ENCODE measurements at regions not wholly inside any gene's neighbourhood (a gene's known extent, or its start where the extent isn't known, plus 50 kb on each side); places are given as distances from the start of the nearest gene placed in this dataset.

DNA sequence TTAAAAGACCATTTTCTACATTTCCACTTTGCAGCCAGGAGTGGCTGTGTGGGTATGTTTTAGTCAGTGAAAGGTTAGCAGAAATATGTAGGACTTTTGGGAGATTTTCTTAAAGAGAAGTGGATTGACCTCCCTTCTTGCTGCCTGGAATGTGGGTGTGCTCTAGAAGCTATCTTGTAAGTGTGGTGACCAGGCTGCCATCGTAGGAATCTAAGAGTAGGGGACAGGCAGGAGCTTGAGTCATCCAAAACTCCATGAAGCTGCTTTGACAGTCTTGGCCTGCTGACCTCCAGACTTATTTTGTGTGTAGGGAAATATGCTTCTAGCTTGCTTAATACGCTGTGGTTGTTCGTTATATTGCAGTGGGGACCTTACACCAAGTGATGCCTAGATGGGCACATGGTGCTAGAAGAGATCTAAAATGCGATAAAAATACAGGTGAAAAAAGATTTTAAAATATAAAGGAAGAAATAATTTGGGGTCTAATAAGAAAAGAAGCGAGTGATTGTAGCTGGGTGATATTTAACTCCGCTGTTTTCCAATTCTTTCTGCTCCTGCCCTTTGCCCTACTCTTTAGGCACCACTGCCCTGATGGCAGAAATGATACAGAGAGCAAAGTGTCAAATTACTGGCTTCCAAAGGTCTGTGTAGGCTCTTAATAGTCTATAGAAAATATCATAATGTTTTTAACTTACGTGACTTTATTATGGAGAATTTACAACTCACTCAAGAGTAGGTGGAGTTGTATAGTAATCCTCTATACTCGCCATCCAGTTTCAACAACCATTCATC lies 298.2 kb upstream of the ZNF608 start:
- H3K4me3 ChIP-seq (ENCODE audit: low read depth, low read length): no peak overlapping the region
- DNase-seq (ENCODE audit: low read depth): no peak
- no peak for TF ChIP-seq CTCF (IDR thresholded peaks at IDR 0.05; ENCODE audit: low read depth, low read length, missing control alignments)
- in situ Hi-C loops (cut with HindIII; ENCODE audit: low sequenced_read_pairs): no loop called here

- in situ Hi-C loops (cut with HindIII; ENCODE audit: low sequenced_read_pairs): no loop called here
- DNase-seq (ENCODE audit: low read depth): no peak
Measured at GRCh38 chr5:125045646-125046045, 299.2 kb upstream of the ZNF608 start.

GRCh38 chr5:125046838-125047237 lies 300.4 kb upstream of the ZNF608 start:
- H3K4me3 ChIP-seq (ENCODE audit: low read depth, low read length): no peak overlapping the region
- DNase-seq (ENCODE audit: low read depth): no peak
- in situ Hi-C loops (cut with HindIII; ENCODE audit: low sequenced_read_pairs): no loop called here
- TF ChIP-seq CTCF (IDR thresholded peaks at IDR 0.05; ENCODE audit: low read depth, low read length, missing control alignments): no peak

More at GRCh38 chr5:125045646-125046045, 299.2 kb upstream of the ZNF608 start:
- H3K4me3 ChIP-seq (ENCODE audit: low read depth, low read length): no peak overlapping the region
- TF ChIP-seq CTCF (IDR thresholded peaks at IDR 0.05; ENCODE audit: low read depth, low read length, missing control alignments): no peak

- no peak for DNase-seq (ENCODE audit: low read depth)
- TF ChIP-seq CTCF (IDR thresholded peaks at IDR 0.05; ENCODE audit: low read depth, low read length, missing control alignments): no peak
- no peak overlapping the region for H3K4me3 ChIP-seq (ENCODE audit: low read depth, low read length)
- in situ Hi-C loops (cut with HindIII; ENCODE audit: low sequenced_read_pairs): no loop called here
Measured at GRCh38 chr5:125047871-125048270, 301.4 kb upstream of the ZNF608 start.

GRCh38 chr5:125049721-125050702 lies 303.6 kb upstream of the ZNF608 start:
- H3K4me3 ChIP-seq (ENCODE audit: low read depth, low read length): no peak overlapping the region
- in situ Hi-C loops (cut with HindIII; ENCODE audit: low sequenced_read_pairs): no loop called here
- no peak for DNase-seq (ENCODE audit: low read depth)
- TF ChIP-seq CTCF (IDR thresholded peaks at IDR 0.05; ENCODE audit: low read depth, low read length, missing control alignments): no peak

DNA sequence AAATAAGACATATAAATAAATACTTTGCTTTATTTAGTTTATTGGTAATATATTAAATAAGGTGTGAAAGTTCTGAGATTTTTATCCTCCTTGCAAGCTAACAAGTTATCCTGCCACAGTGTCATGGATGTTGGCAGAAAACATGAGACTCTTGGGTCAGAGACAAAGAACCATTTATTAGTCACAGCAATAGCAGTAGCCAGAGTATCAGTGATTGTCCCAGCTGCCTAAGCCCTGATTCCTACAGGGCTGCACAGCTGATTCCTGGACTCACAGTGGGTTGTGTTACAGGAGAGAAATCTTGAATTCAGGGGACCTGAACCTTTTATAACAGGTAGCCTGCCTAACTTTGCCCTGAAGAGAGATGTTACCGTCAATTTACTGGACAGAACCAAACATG lies 304.5 kb upstream of the ZNF608 start:
- H3K4me3 ChIP-seq (ENCODE audit: low read depth, low read length): no peak overlapping the region
- in situ Hi-C loops (cut with HindIII; ENCODE audit: low sequenced_read_pairs): no loop called here
- DNase-seq (ENCODE audit: low read depth): no peak
- TF ChIP-seq CTCF (IDR thresholded peaks at IDR 0.05; ENCODE audit: low read depth, low read length, missing control alignments): no peak
